SK-N-SH (cell line): ENCODE measurements at regions not wholly inside any gene's neighbourhood (a gene's known extent, or its start where the extent isn't known, plus 50 kb on each side); places are given as distances from the start of the nearest gene placed in this dataset.

ENCODE experiments used
- CTCF ChIP-seq: fragments of 200-600 bp; sonication (generic); IDR thresholded peaks from 2 replicates; pipeline ENCODE4 v1.6.1; 2017; ENCODE audit warnings: antibody characterized with exemption, mild to moderate bottlenecking, moderate library complexity
- MAX ChIP-seq: IDR thresholded peaks from 2 replicates; pipeline ENCODE4 v1.4.0; 2012; ENCODE audit warnings: low read depth

- no peak for TF ChIP-seq MAX
- no peak for TF ChIP-seq CTCF
Observed at GRCh38 chr2:48050711-48051110, 144.4 kb upstream of the FBXO11 start.
